ENCODE measurements at regions not wholly inside any gene's neighbourhood (a gene's known extent, or its start where the extent isn't known, plus 50 kb on each side); places are given as distances from the start of the nearest gene placed in this dataset.

DNA sequence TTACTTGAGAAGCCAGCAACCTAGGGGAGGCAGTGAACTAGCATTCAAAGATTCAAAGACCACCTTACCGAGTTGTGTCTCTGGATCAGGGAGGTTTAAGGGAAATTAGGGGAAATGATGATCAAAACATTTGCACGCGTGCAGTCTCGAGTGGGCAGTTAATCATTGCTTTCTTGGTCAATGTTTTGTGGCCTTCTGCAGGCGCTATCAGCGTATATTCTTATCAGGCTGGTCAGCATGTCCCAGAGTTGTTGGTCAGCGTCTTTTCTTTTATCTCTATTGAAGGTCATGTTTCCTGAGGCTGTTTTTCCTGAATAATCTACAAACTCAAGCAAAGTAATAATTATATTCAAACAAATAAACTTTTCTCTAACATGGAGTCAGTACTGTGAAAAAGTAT is 84.0 kb upstream of the ZNF81 start:
- WGBS, 2 donors (ENCODE audit: low coverage in 1 of 2): 70 to 90% methylated on average over 2 to 7 of the region's 7 CpGs
- no peaks in the 10 kb centered on the region for H3K36me3 ChIP-seq

DNA sequence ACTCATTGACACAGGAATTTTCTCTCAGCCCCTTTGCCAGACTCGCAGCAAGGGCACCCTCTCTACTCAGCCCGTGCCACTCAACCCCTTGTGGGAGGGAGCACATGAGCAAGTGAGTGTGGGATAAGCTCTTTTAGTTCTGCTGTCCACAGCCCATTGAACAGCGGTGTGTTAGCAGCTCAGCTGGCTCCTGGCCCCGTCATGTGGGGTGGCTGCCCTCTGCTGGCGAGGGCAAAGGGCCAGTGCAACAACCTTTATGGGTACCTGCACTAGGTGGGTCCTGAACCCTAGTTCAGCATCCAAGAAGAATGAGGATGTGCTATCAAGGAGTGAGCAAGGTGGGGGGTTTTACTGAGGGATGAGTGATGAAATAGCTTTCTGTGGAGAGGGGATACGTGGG is 85.0 kb upstream of the ZNF81 start:
- DNase-seq: peak; percentile 60
- Histone ChIP-seq H3K36me3 (no peaks in the 10 kb centered on the region), H3K4me1 (no peaks in the 10 kb centered on the region), H3K4me3 (no peak overlapping the region), H3K27me3 (no peaks in the 10 kb centered on the region), H3K27ac (no peak overlapping the region), H3K9me3 (no peaks in the 10 kb centered on the region)
- intact Hi-C loops (cut with DNase I; ENCODE audit: low total_unique reads) (no loop called here), in situ Hi-C loops (cut with MboI; ENCODE audit: low pct_ligation_motif_present in 1 of 4, low pct_unique_long_range_greater_than_20kb in 1 of 4, low sequenced_read_pairs in 3 of 4) (loop anchor here in 1 of 4 donors (25.0 kb wide), 1 partner anchor 214 kb away; no protein-coding TSS in a partner anchor)
- 16% methylated on average over 6 of the region's 6 CpGs; no CpG with 5 or more reads in 1 of the 2 donors for WGBS, 2 donors (ENCODE audit: low coverage in 1 of 2)
- TF ChIP-seq EP300 (IDR thresholded peaks at IDR 0.05; ENCODE audit: low read depth) (no peak), POLR2AphosphoS5 (IDR thresholded peaks at IDR 0.05) (no peak), POLR2A (IDR thresholded peaks at IDR 0.05) (no peak)
- TF ChIP-seq, protein P1, sequence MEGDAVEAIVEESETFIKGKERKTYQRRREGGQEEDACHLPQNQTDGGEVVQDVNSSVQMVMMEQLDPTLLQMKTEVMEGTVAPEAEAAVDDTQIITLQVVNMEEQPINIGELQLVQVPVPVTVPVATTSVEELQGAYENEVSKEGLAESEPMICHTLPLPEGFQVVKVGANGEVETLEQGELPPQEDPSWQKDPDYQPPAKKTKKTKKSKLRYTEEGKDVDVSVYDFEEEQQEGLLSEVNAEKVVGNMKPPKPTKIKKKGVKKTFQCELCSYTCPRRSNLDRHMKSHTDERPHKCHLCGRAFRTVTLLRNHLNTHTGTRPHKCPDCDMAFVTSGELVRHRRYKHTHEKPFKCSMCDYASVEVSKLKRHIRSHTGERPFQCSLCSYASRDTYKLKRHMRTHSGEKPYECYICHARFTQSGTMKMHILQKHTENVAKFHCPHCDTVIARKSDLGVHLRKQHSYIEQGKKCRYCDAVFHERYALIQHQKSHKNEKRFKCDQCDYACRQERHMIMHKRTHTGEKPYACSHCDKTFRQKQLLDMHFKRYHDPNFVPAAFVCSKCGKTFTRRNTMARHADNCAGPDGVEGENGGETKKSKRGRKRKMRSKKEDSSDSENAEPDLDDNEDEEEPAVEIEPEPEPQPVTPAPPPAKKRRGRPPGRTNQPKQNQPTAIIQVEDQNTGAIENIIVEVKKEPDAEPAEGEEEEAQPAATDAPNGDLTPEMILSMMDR (IDR thresholded peaks at IDR 0.05): peak in 4 of 5 experiments; percentile 11 to 40 (median 22)

More for the DNA sequence above, 84.0 kb upstream of the ZNF81 start:
- in situ Hi-C loops (cut with MboI; ENCODE audit: low pct_ligation_motif_present in 1 of 4, low pct_unique_long_range_greater_than_20kb in 1 of 4, low sequenced_read_pairs in 3 of 4) (loop anchor here in 1 of 4 donors (25.0 kb wide), 1 partner anchor 215 kb away; no protein-coding TSS in a partner anchor), intact Hi-C loops (cut with DNase I; ENCODE audit: low total_unique reads) (loop anchor here (1.0 kb wide), 1 partner anchor 10 kb away; no protein-coding TSS in a partner anchor)
- no peak for TF ChIP-seq POLR2AphosphoS5 (IDR thresholded peaks at IDR 0.05)
- TF ChIP-seq, protein P1 (IDR thresholded peaks at IDR 0.05): no peak
- TF ChIP-seq POLR2A (IDR thresholded peaks at IDR 0.05): no peak
- no peak for TF ChIP-seq EP300 (IDR thresholded peaks at IDR 0.05; ENCODE audit: low read depth)
- no peaks in the 10 kb centered on the region for H3K9me3 ChIP-seq
- no peaks in the 10 kb centered on the region for H3K27me3 ChIP-seq
- DNase-seq: no peak
- no peak overlapping the region for H3K27ac ChIP-seq
- no peaks in the 10 kb centered on the region for H3K4me1 ChIP-seq
- no peak overlapping the region for H3K4me3 ChIP-seq

DNA sequence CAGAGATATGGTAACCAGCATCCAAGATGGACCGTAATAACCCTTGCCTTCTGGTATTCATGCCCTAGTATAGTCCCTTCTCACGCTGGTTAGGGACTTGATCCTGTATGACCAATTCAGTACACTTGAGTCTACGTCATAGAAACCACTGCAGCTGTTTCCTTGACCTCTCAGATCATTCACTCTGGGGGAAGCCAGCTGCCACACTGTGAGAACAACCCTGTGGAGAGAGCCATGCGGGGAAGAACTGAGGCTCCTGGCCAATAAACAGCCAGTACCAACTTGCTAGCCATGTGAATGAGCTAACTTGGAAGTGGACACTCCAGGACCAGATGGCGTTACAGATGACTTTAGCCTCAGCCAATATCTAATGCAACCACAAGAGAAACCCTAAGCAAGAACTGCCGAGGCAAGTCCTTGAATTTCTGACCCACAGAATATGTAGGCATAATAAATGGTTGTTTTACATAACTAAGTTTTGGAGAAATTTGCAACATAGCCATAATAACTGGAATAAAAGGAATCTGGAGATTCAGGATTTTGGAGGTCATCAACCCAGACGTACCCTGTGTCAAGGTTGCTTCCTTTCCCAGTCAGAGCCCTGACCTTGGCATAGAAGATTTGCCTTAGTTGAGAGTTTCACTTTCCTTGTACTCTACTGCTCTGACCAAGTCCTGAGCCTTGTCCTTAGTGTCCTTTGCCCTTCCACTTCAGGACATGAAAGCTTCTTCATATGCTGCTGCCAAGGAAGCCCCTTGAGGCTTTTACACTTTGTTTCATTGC is 87.3 kb upstream of the ZNF81 start:
- intact Hi-C loops (cut with DNase I; ENCODE audit: low total_unique reads): no loop called here

DNA sequence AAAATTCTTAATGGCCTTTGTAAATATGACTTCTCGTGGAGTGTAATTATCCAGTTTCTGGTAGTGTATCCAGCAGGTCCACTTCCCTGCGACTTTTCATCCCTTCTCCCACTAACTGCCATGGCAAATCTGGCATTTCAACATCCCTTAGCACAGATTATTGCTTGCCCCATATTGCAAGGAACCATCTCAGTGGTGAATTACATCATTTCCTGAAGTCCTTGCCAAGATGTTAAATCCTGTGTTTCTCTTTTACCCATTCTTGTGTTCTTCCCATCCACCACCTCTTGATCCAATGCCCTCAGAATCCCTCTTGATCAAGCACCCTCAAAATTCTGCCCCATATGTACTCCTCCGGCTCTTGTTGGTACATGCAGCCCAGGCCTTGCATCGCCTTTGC is 88.1 kb upstream of the ZNF81 start:
- in situ Hi-C loops (cut with MboI; ENCODE audit: low pct_ligation_motif_present in 1 of 4, low pct_unique_long_range_greater_than_20kb in 1 of 4, low sequenced_read_pairs in 3 of 4): no loop called here
- WGBS, 2 donors (ENCODE audit: low coverage in 1 of 2): 40 to 77% methylated on average over 1 to 4 of the region's 4 CpGs

More for the DNA sequence above, 87.3 kb upstream of the ZNF81 start:
- Histone ChIP-seq H3K27me3 (no peaks in the 10 kb centered on the region), H3K36me3 (no peaks in the 10 kb centered on the region), H3K4me3 (no peak overlapping the region), H3K9me3 (no peaks in the 10 kb centered on the region), H3K4me1 (no peaks in the 10 kb centered on the region), H3K27ac (no peak overlapping the region)
- TF ChIP-seq EP300 (IDR thresholded peaks at IDR 0.05; ENCODE audit: low read depth) (no peak), POLR2A (IDR thresholded peaks at IDR 0.05) (no peak), POLR2AphosphoS5 (IDR thresholded peaks at IDR 0.05) (no peak)
- TF ChIP-seq, protein P1 (IDR thresholded peaks at IDR 0.05): no peak
- 50% methylated on average over 7 of the region's 7 CpGs; no CpG with 5 or more reads in 1 of the 2 donors for WGBS, 2 donors (ENCODE audit: low coverage in 1 of 2)
- in situ Hi-C loops (cut with MboI; ENCODE audit: low pct_ligation_motif_present in 1 of 4, low pct_unique_long_range_greater_than_20kb in 1 of 4, low sequenced_read_pairs in 3 of 4): no loop called here
- no peak for DNase-seq

More for the DNA sequence above, 88.1 kb upstream of the ZNF81 start:
- Histone ChIP-seq H3K36me3 (no peaks in the 10 kb centered on the region), H3K4me3 (no peak overlapping the region), H3K4me1 (no peaks in the 10 kb centered on the region), H3K9me3 (no peaks in the 10 kb centered on the region), H3K27me3 (no peaks in the 10 kb centered on the region), H3K27ac (no peak overlapping the region)
- no peak for DNase-seq
- intact Hi-C loops (cut with DNase I; ENCODE audit: low total_unique reads): no loop called here
- TF ChIP-seq EP300 (IDR thresholded peaks at IDR 0.05; ENCODE audit: low read depth): no peak

Data from transverse colon (tissue), 4 donors.